ENCODE measurements at regions not wholly inside any gene's neighbourhood (a gene's known extent, or its start where the extent isn't known, plus 50 kb on each side); places are given as distances from the start of the nearest gene placed in this dataset.

DNA sequence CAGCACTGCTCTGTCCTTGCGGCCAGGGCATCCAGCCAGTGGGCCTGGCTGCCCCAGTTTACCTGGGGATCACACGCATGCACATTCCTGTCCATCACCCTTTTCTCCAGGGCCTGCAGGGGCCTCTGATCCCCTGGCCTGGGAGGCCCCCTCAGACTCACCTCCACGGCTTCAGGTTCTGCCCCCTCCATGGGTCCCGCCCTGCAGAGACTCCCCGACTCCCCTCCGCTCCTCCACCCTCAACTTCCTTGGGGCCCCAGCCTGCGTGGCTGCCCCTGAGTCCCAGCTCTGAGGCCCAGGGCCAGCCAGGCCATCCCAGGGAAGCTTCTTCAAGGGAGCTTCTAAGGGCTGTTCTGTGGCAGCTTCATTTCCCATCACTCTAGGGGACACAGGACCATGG lies 324.1 kb downstream of the TCERG1L start:
- H3K27ac ChIP-seq (replicated peaks) = no peak overlapping the region
- H3K27me3 ChIP-seq (ENCODE audit: insufficient read depth, poor library complexity, severe bottlenecking) = no peaks in the 10 kb centered on the region
- DNase-seq (ENCODE audit: low read depth in 1 of 2, low spot score in 1 of 2) = no peak
- TF ChIP-seq POLR2AphosphoS5 (IDR thresholded peaks at IDR 0.05; ENCODE audit: low read depth) (no peak), SPI1 (IDR thresholded peaks at IDR 0.05; ENCODE audit: borderline replicate concordance, low read depth) (no peak), GABPA (IDR thresholded peaks at IDR 0.05; ENCODE audit: low read depth) (no peak)
- TF ChIP-seq, protein P1, sequence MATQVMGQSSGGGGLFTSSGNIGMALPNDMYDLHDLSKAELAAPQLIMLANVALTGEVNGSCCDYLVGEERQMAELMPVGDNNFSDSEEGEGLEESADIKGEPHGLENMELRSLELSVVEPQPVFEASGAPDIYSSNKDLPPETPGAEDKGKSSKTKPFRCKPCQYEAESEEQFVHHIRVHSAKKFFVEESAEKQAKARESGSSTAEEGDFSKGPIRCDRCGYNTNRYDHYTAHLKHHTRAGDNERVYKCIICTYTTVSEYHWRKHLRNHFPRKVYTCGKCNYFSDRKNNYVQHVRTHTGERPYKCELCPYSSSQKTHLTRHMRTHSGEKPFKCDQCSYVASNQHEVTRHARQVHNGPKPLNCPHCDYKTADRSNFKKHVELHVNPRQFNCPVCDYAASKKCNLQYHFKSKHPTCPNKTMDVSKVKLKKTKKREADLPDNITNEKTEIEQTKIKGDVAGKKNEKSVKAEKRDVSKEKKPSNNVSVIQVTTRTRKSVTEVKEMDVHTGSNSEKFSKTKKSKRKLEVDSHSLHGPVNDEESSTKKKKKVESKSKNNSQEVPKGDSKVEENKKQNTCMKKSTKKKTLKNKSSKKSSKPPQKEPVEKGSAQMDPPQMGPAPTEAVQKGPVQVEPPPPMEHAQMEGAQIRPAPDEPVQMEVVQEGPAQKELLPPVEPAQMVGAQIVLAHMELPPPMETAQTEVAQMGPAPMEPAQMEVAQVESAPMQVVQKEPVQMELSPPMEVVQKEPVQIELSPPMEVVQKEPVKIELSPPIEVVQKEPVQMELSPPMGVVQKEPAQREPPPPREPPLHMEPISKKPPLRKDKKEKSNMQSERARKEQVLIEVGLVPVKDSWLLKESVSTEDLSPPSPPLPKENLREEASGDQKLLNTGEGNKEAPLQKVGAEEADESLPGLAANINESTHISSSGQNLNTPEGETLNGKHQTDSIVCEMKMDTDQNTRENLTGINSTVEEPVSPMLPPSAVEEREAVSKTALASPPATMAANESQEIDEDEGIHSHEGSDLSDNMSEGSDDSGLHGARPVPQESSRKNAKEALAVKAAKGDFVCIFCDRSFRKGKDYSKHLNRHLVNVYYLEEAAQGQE (IDR thresholded peaks at IDR 0.05; ENCODE audit: insufficient replicate concordance, low read depth) = no peak
- TF ChIP-seq, protein P2, sequence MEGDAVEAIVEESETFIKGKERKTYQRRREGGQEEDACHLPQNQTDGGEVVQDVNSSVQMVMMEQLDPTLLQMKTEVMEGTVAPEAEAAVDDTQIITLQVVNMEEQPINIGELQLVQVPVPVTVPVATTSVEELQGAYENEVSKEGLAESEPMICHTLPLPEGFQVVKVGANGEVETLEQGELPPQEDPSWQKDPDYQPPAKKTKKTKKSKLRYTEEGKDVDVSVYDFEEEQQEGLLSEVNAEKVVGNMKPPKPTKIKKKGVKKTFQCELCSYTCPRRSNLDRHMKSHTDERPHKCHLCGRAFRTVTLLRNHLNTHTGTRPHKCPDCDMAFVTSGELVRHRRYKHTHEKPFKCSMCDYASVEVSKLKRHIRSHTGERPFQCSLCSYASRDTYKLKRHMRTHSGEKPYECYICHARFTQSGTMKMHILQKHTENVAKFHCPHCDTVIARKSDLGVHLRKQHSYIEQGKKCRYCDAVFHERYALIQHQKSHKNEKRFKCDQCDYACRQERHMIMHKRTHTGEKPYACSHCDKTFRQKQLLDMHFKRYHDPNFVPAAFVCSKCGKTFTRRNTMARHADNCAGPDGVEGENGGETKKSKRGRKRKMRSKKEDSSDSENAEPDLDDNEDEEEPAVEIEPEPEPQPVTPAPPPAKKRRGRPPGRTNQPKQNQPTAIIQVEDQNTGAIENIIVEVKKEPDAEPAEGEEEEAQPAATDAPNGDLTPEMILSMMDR (IDR thresholded peaks at IDR 0.05; ENCODE audit: insufficient read depth, low read length) = no peak
- H3K4me3 ChIP-seq (replicated peaks; ENCODE audit: insufficient read depth, low read length) = no peak overlapping the region

DNA sequence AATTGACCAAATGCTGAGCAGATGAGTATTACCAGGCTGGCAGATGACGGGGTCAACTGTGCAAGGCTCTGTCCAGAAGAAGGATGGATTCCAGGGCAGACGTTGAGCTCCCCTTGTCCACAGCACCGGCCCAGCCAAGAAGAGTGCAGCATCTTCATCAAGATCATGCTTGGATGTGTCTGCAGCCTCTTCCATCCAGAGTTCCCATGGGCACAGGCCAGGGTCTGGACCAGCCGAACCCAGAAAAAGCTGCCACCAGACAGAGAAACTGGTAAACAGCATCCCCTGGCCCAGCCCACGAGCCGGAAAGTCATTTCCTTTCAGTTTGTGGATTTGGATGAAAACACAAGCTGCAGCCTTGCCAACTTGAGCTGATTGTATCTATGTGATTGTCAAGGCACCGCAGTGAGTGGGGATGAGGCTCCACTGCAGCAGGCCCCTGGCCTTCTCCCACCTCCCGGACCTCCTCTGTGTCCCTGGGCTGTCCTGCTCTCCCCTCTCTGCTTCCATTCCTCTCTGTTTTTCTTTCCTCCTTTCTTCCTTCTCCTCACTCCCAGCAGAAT lies 321.8 kb downstream of the TCERG1L start:
- H3K27me3 ChIP-seq (ENCODE audit: insufficient read depth, poor library complexity, severe bottlenecking) = no peaks in the 10 kb centered on the region
- no peak for TF ChIP-seq GABPA (IDR thresholded peaks at IDR 0.05; ENCODE audit: low read depth)
- TF ChIP-seq, protein P1 (IDR thresholded peaks at IDR 0.05; ENCODE audit: insufficient replicate concordance, low read depth) = no peak
- TF ChIP-seq POLR2AphosphoS5 (IDR thresholded peaks at IDR 0.05; ENCODE audit: low read depth) = no peak
- no peak for TF ChIP-seq SPI1 (IDR thresholded peaks at IDR 0.05; ENCODE audit: borderline replicate concordance, low read depth)
- TF ChIP-seq, protein P2 (IDR thresholded peaks at IDR 0.05; ENCODE audit: insufficient read depth, low read length) = no peak
- no peak overlapping the region for H3K4me3 ChIP-seq (replicated peaks; ENCODE audit: insufficient read depth, low read length)
- H3K27ac ChIP-seq (replicated peaks) = no peak overlapping the region
- DNase-seq (ENCODE audit: low read depth in 1 of 2, low spot score in 1 of 2) = no peak

DNA sequence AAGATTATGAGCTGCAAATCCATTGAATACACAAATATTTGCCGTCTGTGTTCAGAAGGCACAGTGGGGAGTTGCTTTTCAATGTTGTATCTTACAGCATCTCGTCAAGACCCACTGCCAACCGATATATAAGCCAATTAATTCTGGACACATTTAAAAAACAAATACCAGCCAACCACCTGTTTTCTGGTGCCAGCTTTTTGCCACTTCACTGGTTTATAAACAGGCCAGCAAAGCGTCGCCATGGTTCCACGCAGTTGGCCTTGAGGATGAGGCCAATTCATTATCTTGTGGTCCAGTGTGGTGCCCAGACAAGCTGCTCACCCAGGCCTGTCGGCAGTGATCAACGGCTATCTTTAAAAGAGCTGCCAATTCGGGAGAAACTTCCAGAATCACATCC lies 321.0 kb downstream of the TCERG1L start:
- no peak for DNase-seq (ENCODE audit: low read depth in 1 of 2, low spot score in 1 of 2)
- TF ChIP-seq, protein P1 (IDR thresholded peaks at IDR 0.05; ENCODE audit: insufficient replicate concordance, low read depth) = no peak
- TF ChIP-seq, protein P2 (IDR thresholded peaks at IDR 0.05; ENCODE audit: insufficient read depth, low read length) = no peak
- TF ChIP-seq GABPA (IDR thresholded peaks at IDR 0.05; ENCODE audit: low read depth) (no peak), SPI1 (IDR thresholded peaks at IDR 0.05; ENCODE audit: borderline replicate concordance, low read depth) (no peak), POLR2AphosphoS5 (IDR thresholded peaks at IDR 0.05; ENCODE audit: low read depth) (no peak)
- Histone ChIP-seq H3K27me3 (ENCODE audit: insufficient read depth, poor library complexity, severe bottlenecking) (no peaks in the 10 kb centered on the region), H3K4me3 (replicated peaks; ENCODE audit: insufficient read depth, low read length) (no peak overlapping the region), H3K27ac (replicated peaks) (no peak overlapping the region)
